WTC11 (cell line): ENCODE measurements at regions not wholly inside any gene's neighbourhood (a gene's known extent, or its start where the extent isn't known, plus 50 kb on each side); places are given as distances from the start of the nearest gene placed in this dataset.
A peak's percentile ranks its signal among the peaks of the same experiment; 100 is the strongest.

Experiments
- ATAC-seq: fragments of 200-7000 bp; cut with Tn5 transposase; 2 replicates; pipeline ENCODE4 v1.10.0; 2021; ENCODE audit warnings: mild to moderate bottlenecking, moderate library complexity
- CTCF ChIA-PET: fragments of 300-600 bp; sonication (Branson Sonifier 250); formaldehyde crosslinking; loops from one replicate; lab custom pipeline; 2021; ENCODE audit warnings: antibody characterized with exemption; lab: Charles Lee
- POLR2A ChIA-PET: fragments of 350-600 bp; sonication (Branson Sonifier 250); formaldehyde crosslinking; loops from one replicate; lab custom pipeline; 2021; ENCODE audit warnings: antibody characterized with exemption; lab: Charles Lee
- DNase-seq: peaks from one replicate; pipeline ENCODE4 v3.0.0; 2021; ENCODE audit warnings: low spot score
- H3K27ac Mint-ChIP-seq: 2 replicates; pipeline ENCODE4 v1.8.0; 2021; ENCODE audit warnings: mixed read lengths
- H3K27me3 Mint-ChIP-seq: 2 replicates; pipeline ENCODE4 v1.8.0; 2021; ENCODE audit warnings: low read depth, mild to moderate bottlenecking, moderate library complexity, mixed read lengths
- H3K36me3 Mint-ChIP-seq: 2 replicates; pipeline ENCODE4 v1.8.0; 2021; ENCODE audit warnings: mixed read lengths
- H3K4me1 Mint-ChIP-seq: 2 replicates; pipeline ENCODE4 v1.8.0; 2022; ENCODE audit warnings: mixed read lengths
- H3K4me3 Mint-ChIP-seq: 2 replicates; pipeline ENCODE4 v1.8.0; 2021; ENCODE audit warnings: mild to moderate bottlenecking, moderate library complexity, mixed read lengths
- H3K9me3 Mint-ChIP-seq: 2 replicates; pipeline ENCODE4 v1.8.0; 2021; ENCODE audit warnings: mixed read lengths
- ATF1 ChIP-seq: sonication (generic); formaldehyde crosslinking; IDR thresholded peaks from 2 replicates; pipeline ENCODE4 v1.8.1; 2023; ENCODE audit warnings: mild to moderate bottlenecking, moderate library complexity, missing genetic modification reagents
- CREM ChIP-seq: sonication (generic); formaldehyde crosslinking; IDR thresholded peaks from 2 replicates; pipeline ENCODE4 v1.8.1; 2022; ENCODE audit warnings: mild to moderate bottlenecking, missing genetic modification reagents, moderate library complexity
- EMX1 ChIP-seq: fragments of 250-450 bp; sonication (Bioruptor Pico); IDR thresholded peaks from 2 replicates; pipeline ENCODE4 v1.8.0; 2021; ENCODE audit warnings: mild to moderate bottlenecking
- MYBL2 ChIP-seq: sonication (generic); formaldehyde crosslinking; IDR thresholded peaks from 2 replicates; pipeline ENCODE4 v1.8.1; 2023; ENCODE audit warnings: mild to moderate bottlenecking, moderate library complexity, missing genetic modification reagents
- NFE2L1 ChIP-seq: sonication (generic); formaldehyde crosslinking; IDR thresholded peaks from 2 replicates; pipeline ENCODE4 v1.8.1; 2023; ENCODE audit warnings: missing genetic modification reagents
- OVOL2 ChIP-seq: fragments of 250-450 bp; sonication (Bioruptor Pico); IDR thresholded peaks from 2 replicates; pipeline ENCODE4 v1.9.0; 2021; ENCODE audit warnings: mild to moderate bottlenecking, borderline replicate concordance
- SMAD3 ChIP-seq: sonication (generic); formaldehyde crosslinking; IDR thresholded peaks from 2 replicates; pipeline ENCODE4 v1.8.0; 2022; ENCODE audit warnings: missing genetic modification reagents, mild to moderate bottlenecking, borderline replicate concordance
- SMAD4 ChIP-seq: sonication (generic); formaldehyde crosslinking; IDR thresholded peaks from 2 replicates; pipeline ENCODE4 v1.8.0; 2022; ENCODE audit warnings: mild to moderate bottlenecking, missing genetic modification reagents
- ZNF263 ChIP-seq: sonication (generic); formaldehyde crosslinking; IDR thresholded peaks from 2 replicates; pipeline ENCODE4 v1.8.1; 2022; ENCODE audit warnings: low read depth, mild to moderate bottlenecking, moderate library complexity, missing genetic modification reagents
- ZNF317 ChIP-seq: sonication (generic); formaldehyde crosslinking; IDR thresholded peaks from 2 replicates; pipeline ENCODE4 v1.8.1; 2023; ENCODE audit warnings: low read depth, mild to moderate bottlenecking, moderate library complexity, missing genetic modification reagents, borderline replicate concordance
- ZNF396 ChIP-seq: fragments of 250-450 bp; sonication (Bioruptor Pico); IDR thresholded peaks from 2 replicates; pipeline ENCODE4 v1.8.0; 2021; ENCODE audit warnings: mild to moderate bottlenecking, moderate library complexity, borderline replicate concordance
- TF ChIP-seq, protein P1 (sequence below): fragments of 250-450 bp; sonication (Bioruptor Pico); IDR thresholded peaks from 2 replicates; pipeline ENCODE4 v1.9.0; 2021; ENCODE audit warnings: moderate library complexity, mild to moderate bottlenecking, inconsistent platforms, borderline replicate concordance
- TF ChIP-seq, protein P2 (sequence below): fragments of 250-450 bp; sonication (Bioruptor Pico); conservative IDR thresholded peaks from 2 replicates; pipeline ENCODE4 v1.9.0; 2021; ENCODE audit warnings: mild to moderate bottlenecking
- TF ChIP-seq, protein P3 (sequence below): sonication (generic); formaldehyde crosslinking; IDR thresholded peaks from 2 replicates; pipeline ENCODE4 v1.8.1; 2022; ENCODE audit warnings: low read depth, missing genetic modification reagents, borderline replicate concordance
- TF ChIP-seq, protein P4 (sequence below): sonication (generic); formaldehyde crosslinking; IDR thresholded peaks from 2 replicates; pipeline ENCODE4 v1.8.1; 2023; ENCODE audit warnings: mild to moderate bottlenecking, missing genetic modification reagents
- TF ChIP-seq, protein P5 (sequence below): sonication (generic); formaldehyde crosslinking; IDR thresholded peaks from 2 replicates; pipeline ENCODE4 v1.8.1; 2023; ENCODE audit warnings: mild to moderate bottlenecking, missing genetic modification reagents, borderline replicate concordance
- TF ChIP-seq, protein P6 (sequence below): sonication (generic); formaldehyde crosslinking; IDR thresholded peaks from 2 replicates; pipeline ENCODE4 v1.8.0; 2023; ENCODE audit warnings: missing genetic modification reagents
- TF ChIP-seq, protein P7 (sequence below): sonication (generic); formaldehyde crosslinking; IDR thresholded peaks from 2 replicates; pipeline ENCODE4 v1.8.0; 2022; ENCODE audit warnings: mild to moderate bottlenecking, missing genetic modification reagents
- TF ChIP-seq, protein P8 (sequence below): sonication (generic); formaldehyde crosslinking; IDR thresholded peaks from 2 replicates; pipeline ENCODE4 v1.8.1; 2022; ENCODE audit warnings: mild to moderate bottlenecking, moderate library complexity, missing genetic modification reagents

DNA sequence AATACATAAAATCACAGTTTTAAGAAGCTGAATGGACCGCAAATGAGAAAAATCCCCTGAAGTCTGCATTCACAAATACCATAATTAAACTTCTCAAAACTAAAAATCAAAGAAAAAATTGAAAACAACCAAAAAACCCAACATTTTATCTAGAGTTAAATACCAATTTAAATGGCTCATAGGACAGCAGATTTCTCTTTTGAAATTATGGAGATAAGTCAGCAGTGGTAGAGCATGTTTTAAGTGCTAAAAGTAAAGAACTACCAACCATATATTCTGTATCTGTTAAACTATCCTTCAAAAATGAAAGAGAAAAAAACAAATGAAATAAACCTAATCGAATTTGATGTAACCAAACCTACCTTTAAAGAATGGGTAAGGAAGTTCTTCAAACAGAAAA lies 862.8 kb downstream of the TAF11L14 start:
- no peak overlapping the region for H3K4me3 Mint-ChIP-seq
- DNase-seq (no peak), ATAC-seq (no peak)
- POLR2A ChIA-PET, result no interaction called here
- H3K27ac Mint-ChIP-seq, result no peak overlapping the region
- TF ChIP-seq SMAD4, result no peak
- TF ChIP-seq ZNF317, result peak; percentile 92
- peaks cover 25% of the 10 kb centered on the region for H3K9me3 Mint-ChIP-seq
- 0 out of 2 replicates have a peak, but pooled peaks cover 3% of the 10 kb centered on the region for H3K27me3 Mint-ChIP-seq
- CTCF ChIA-PET, result no interaction called here
- H3K4me1 Mint-ChIP-seq, result peaks cover 12% of the 10 kb centered on the region
- peaks cover 19% of the 10 kb centered on the region for H3K36me3 Mint-ChIP-seq

DNA sequence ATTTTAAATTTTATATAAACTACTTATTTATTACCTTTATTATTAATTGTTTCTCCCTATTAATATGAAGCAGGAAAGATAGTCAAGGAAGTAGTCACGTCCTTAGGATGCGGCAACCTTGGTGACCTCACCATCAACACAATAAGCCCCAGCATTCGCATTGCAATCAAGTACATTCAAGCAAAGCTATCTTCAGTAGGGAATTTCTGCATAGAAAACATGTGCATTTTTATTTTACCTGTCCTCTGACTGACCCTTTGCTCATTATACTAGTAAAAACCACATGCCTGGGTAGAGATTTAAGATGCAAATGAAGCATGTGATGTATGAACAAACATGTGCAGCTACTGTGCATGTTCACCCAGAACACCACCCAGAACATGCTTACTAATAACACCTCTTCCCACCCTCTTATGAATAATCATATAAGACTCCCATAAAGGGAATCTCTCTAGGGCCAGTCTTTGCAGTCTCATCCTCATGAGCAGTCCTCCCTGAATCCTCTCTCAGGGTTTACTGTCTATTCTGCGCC lies 869.6 kb downstream of the TAF11L14 start:
- TF ChIP-seq OVOL2 (CRISPR knock-in tag) (no peak), EMX1 (CRISPR knock-in tag) (no peak), ATF1 (CRISPR knock-in tag) (no peak), SMAD3 (CRISPR knock-in tag) (no peak), MYBL2 (CRISPR knock-in tag) (no peak), ZNF263 (CRISPR knock-in tag) (no peak), ZNF396 (CRISPR knock-in tag) (no peak), ZNF317 (no peak), NFE2L1 (CRISPR knock-in tag) (no peak), CREM (CRISPR knock-in tag) (no peak)
- TF ChIP-seq, protein P1, sequence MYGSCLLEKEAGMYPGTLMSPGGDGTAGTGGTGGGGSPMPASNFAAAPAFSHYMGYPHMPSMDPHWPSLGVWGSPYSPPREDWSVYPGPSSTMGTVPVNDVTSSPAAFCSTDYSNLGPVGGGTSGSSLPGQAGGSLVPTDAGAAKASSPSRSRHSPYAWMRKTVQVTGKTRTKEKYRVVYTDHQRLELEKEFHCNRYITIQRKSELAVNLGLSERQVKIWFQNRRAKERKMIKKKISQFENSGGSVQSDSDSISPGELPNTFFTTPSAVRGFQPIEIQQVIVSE, result no peak
- TF ChIP-seq, protein P2, sequence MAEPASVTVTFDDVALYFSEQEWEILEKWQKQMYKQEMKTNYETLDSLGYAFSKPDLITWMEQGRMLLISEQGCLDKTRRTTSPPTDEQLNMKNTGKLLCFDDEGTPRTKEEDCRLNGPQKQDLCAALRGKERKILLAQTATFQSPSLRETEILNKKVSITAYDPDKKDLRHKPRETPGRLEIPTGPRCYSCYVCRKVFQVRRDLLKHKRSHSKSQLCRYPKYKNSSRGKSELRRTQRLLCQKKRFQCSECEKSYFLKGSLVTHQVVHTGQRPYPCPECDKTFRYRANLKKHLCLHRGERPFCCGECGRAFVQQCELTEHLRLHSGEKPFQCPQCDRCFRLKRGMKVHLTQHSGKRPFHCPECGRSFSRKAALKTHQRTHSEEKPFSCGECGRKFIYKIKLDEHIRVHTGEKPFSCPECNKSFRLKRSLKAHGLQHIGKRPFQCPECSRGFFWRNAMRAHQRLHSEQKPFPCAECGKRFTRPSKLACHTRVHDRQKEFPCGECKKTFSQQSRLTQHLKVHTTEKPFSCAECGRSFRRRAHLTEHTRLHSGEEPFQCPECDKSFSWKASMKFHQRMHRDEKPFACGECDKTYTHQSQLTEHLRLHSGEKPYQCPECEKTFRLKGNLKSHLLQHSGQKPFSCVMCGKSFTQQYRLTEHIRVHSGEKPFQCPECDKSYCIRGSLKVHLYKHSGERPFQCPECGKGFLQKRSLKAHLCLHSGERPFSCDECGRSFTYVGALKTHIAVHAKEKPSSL (CRISPR knock-in tag), result no peak
- TF ChIP-seq, protein P3, sequence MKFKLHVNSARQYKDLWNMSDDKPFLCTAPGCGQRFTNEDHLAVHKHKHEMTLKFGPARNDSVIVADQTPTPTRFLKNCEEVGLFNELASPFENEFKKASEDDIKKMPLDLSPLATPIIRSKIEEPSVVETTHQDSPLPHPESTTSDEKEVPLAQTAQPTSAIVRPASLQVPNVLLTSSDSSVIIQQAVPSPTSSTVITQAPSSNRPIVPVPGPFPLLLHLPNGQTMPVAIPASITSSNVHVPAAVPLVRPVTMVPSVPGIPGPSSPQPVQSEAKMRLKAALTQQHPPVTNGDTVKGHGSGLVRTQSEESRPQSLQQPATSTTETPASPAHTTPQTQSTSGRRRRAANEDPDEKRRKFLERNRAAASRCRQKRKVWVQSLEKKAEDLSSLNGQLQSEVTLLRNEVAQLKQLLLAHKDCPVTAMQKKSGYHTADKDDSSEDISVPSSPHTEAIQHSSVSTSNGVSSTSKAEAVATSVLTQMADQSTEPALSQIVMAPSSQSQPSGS, result no peak
- TF ChIP-seq, protein P4, sequence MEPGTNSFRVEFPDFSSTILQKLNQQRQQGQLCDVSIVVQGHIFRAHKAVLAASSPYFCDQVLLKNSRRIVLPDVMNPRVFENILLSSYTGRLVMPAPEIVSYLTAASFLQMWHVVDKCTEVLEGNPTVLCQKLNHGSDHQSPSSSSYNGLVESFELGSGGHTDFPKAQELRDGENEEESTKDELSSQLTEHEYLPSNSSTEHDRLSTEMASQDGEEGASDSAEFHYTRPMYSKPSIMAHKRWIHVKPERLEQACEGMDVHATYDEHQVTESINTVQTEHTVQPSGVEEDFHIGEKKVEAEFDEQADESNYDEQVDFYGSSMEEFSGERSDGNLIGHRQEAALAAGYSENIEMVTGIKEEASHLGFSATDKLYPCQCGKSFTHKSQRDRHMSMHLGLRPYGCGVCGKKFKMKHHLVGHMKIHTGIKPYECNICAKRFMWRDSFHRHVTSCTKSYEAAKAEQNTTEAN, result no peak
- TF ChIP-seq, protein P5, sequence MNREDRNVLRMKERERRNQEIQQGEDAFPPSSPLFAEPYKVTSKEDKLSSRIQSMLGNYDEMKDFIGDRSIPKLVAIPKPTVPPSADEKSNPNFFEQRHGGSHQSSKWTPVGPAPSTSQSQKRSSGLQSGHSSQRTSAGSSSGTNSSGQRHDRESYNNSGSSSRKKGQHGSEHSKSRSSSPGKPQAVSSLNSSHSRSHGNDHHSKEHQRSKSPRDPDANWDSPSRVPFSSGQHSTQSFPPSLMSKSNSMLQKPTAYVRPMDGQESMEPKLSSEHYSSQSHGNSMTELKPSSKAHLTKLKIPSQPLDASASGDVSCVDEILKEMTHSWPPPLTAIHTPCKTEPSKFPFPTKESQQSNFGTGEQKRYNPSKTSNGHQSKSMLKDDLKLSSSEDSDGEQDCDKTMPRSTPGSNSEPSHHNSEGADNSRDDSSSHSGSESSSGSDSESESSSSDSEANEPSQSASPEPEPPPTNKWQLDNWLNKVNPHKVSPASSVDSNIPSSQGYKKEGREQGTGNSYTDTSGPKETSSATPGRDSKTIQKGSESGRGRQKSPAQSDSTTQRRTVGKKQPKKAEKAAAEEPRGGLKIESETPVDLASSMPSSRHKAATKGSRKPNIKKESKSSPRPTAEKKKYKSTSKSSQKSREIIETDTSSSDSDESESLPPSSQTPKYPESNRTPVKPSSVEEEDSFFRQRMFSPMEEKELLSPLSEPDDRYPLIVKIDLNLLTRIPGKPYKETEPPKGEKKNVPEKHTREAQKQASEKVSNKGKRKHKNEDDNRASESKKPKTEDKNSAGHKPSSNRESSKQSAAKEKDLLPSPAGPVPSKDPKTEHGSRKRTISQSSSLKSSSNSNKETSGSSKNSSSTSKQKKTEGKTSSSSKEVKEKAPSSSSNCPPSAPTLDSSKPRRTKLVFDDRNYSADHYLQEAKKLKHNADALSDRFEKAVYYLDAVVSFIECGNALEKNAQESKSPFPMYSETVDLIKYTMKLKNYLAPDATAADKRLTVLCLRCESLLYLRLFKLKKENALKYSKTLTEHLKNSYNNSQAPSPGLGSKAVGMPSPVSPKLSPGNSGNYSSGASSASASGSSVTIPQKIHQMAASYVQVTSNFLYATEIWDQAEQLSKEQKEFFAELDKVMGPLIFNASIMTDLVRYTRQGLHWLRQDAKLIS (CRISPR knock-in tag), result no peak
- TF ChIP-seq, protein P6, sequence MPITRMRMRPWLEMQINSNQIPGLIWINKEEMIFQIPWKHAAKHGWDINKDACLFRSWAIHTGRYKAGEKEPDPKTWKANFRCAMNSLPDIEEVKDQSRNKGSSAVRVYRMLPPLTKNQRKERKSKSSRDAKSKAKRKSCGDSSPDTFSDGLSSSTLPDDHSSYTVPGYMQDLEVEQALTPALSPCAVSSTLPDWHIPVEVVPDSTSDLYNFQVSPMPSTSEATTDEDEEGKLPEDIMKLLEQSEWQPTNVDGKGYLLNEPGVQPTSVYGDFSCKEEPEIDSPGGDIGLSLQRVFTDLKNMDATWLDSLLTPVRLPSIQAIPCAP (CRISPR knock-in tag), result no peak
- TF ChIP-seq, protein P7, sequence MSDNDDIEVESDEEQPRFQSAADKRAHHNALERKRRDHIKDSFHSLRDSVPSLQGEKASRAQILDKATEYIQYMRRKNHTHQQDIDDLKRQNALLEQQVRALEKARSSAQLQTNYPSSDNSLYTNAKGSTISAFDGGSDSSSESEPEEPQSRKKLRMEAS (CRISPR knock-in tag), result no peak
- TF ChIP-seq, protein P8, sequence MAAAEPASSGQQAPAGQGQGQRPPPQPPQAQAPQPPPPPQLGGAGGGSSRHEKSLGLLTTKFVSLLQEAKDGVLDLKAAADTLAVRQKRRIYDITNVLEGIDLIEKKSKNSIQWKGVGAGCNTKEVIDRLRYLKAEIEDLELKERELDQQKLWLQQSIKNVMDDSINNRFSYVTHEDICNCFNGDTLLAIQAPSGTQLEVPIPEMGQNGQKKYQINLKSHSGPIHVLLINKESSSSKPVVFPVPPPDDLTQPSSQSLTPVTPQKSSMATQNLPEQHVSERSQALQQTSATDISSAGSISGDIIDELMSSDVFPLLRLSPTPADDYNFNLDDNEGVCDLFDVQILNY, result no peak
- H3K4me1 Mint-ChIP-seq, result peaks cover 18% of the 10 kb centered on the region
- no peaks in the 10 kb centered on the region for H3K27me3 Mint-ChIP-seq
- no peak for ATAC-seq
- H3K9me3 Mint-ChIP-seq, result peaks cover 23% of the 10 kb centered on the region
- H3K4me3 Mint-ChIP-seq, result no peak overlapping the region
- CTCF ChIA-PET, result no interaction called here
- DNase-seq, result no peak
- POLR2A ChIA-PET, result no interaction called here
- no peak overlapping the region for H3K27ac Mint-ChIP-seq
- peaks cover 13% of the 10 kb centered on the region for H3K36me3 Mint-ChIP-seq
